ENCODE measurements at regions not wholly inside any gene's neighbourhood (a gene's known extent, or its start where the extent isn't known, plus 50 kb on each side); places are given as distances from the start of the nearest gene placed in this dataset.

DNA sequence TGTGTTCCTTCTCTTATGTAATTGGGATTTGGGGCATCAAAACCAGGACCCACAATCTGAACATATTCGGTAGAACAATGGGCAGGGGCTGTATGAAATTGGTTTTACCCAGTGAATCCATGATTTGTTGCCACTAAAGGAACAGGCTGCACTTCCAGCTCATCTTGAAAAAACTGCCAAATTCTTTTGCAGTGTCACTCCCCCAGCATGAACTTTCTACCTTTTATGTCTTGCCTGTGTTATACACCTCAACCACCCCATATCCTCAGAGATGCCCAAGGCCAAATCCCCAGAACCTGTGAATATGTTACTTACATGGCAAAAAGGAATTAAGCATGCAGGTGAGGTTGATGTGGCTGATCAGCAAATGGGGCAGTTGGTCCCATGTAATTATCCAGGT, 280.2 kb upstream of the ECI2 start:
- TF ChIP-seq CREB1 (IDR thresholded peaks at IDR 0.05; ENCODE audit: low read depth) (no peak), CEBPB (IDR thresholded peaks at IDR 0.05) (no peak), USF1 (IDR thresholded peaks at IDR 0.05) (no peak), FOXM1 (IDR thresholded peaks at IDR 0.05; ENCODE audit: borderline replicate concordance, low read depth) (no peak), EP300 (IDR thresholded peaks at IDR 0.05; ENCODE audit: borderline replicate concordance) (no peak), TAF1 (IDR thresholded peaks at IDR 0.05; ENCODE audit: low read depth) (no peak), TCF12 (IDR thresholded peaks at IDR 0.05; ENCODE audit: low read depth) (no peak), MAX (IDR thresholded peaks at IDR 0.05) (no peak), ZBTB7A (IDR thresholded peaks at IDR 0.05; ENCODE audit: low read depth) (no peak)
- TF ChIP-seq, protein P1, sequence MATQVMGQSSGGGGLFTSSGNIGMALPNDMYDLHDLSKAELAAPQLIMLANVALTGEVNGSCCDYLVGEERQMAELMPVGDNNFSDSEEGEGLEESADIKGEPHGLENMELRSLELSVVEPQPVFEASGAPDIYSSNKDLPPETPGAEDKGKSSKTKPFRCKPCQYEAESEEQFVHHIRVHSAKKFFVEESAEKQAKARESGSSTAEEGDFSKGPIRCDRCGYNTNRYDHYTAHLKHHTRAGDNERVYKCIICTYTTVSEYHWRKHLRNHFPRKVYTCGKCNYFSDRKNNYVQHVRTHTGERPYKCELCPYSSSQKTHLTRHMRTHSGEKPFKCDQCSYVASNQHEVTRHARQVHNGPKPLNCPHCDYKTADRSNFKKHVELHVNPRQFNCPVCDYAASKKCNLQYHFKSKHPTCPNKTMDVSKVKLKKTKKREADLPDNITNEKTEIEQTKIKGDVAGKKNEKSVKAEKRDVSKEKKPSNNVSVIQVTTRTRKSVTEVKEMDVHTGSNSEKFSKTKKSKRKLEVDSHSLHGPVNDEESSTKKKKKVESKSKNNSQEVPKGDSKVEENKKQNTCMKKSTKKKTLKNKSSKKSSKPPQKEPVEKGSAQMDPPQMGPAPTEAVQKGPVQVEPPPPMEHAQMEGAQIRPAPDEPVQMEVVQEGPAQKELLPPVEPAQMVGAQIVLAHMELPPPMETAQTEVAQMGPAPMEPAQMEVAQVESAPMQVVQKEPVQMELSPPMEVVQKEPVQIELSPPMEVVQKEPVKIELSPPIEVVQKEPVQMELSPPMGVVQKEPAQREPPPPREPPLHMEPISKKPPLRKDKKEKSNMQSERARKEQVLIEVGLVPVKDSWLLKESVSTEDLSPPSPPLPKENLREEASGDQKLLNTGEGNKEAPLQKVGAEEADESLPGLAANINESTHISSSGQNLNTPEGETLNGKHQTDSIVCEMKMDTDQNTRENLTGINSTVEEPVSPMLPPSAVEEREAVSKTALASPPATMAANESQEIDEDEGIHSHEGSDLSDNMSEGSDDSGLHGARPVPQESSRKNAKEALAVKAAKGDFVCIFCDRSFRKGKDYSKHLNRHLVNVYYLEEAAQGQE (IDR thresholded peaks at IDR 0.05; ENCODE audit: low read depth): no peak

- TF ChIP-seq YY1 (IDR thresholded peaks at IDR 0.05; ENCODE audit: low read depth): no peak
- TF ChIP-seq TEAD4 (IDR thresholded peaks at IDR 0.05): no peak
- TF ChIP-seq USF1 (IDR thresholded peaks at IDR 0.05): no peak
- no peak for TF ChIP-seq FOXM1 (IDR thresholded peaks at IDR 0.05; ENCODE audit: borderline replicate concordance, low read depth)
- no peak for TF ChIP-seq EGR1 (IDR thresholded peaks at IDR 0.05)
- TF ChIP-seq MAX (IDR thresholded peaks at IDR 0.05): no peak
Measured at GRCh38 chr6:4413073-4413472, 277.7 kb upstream of the ECI2 start.

- TF ChIP-seq NFIC (IDR thresholded peaks at IDR 0.05) (no peak), USF1 (IDR thresholded peaks at IDR 0.05) (no peak), CEBPB (IDR thresholded peaks at IDR 0.05) (no peak), EGR1 (IDR thresholded peaks at IDR 0.05) (no peak)
- TF ChIP-seq, protein P1 (IDR thresholded peaks at IDR 0.05; ENCODE audit: low read depth): no peak
Measured at GRCh38 chr6:4412488-4412887, 277.1 kb upstream of the ECI2 start.

DNA sequence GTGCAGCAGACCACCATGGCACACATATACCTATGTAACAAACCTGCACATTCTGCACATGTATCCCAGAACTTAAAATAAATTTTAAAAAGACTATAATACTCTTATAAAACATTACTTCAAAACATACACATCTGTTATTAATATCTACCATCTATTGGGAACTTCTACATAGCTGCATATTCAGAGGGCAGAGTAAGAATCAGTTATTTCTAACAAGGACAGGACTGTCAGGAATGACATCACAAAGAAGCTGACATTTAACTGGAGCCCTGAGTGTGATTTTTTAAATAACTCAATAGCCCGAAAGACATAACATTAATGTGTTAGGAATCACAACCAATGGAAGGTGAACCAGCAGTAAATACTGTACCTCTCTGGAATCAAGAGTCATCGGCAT, 276.7 kb upstream of the ECI2 start:
- TF ChIP-seq MAX (IDR thresholded peaks at IDR 0.05) (no peak), EP300 (IDR thresholded peaks at IDR 0.05; ENCODE audit: borderline replicate concordance) (no peak), TAF1 (IDR thresholded peaks at IDR 0.05; ENCODE audit: low read depth) (no peak), USF1 (IDR thresholded peaks at IDR 0.05) (no peak), EGR1 (IDR thresholded peaks at IDR 0.05) (no peak), TEAD4 (IDR thresholded peaks at IDR 0.05) (no peak), RAD21 (IDR thresholded peaks at IDR 0.05; ENCODE audit: low read depth) (no peak), ZBTB7A (IDR thresholded peaks at IDR 0.05; ENCODE audit: low read depth) (no peak), TCF12 (IDR thresholded peaks at IDR 0.05; ENCODE audit: low read depth) (no peak), YY1 (IDR thresholded peaks at IDR 0.05; ENCODE audit: low read depth) (no peak), CREB1 (IDR thresholded peaks at IDR 0.05; ENCODE audit: low read depth) (no peak), NFIC (IDR thresholded peaks at IDR 0.05) (no peak), FOXM1 (IDR thresholded peaks at IDR 0.05; ENCODE audit: borderline replicate concordance, low read depth) (no peak), CEBPB (IDR thresholded peaks at IDR 0.05) (no peak)
- TF ChIP-seq, protein P1 (IDR thresholded peaks at IDR 0.05; ENCODE audit: low read depth): no peak
